ENCODE measurements at regions not wholly inside any gene's neighbourhood (a gene's known extent, or its start where the extent isn't known, plus 50 kb on each side); places are given as distances from the start of the nearest gene placed in this dataset.

GRCh38 chrX:22758807-22759481 lies 240.8 kb upstream of the DDX53 start:
- H2BK120ac ChIP-seq (ENCODE audit: low read depth, low read length, poor library complexity, severe bottlenecking) = no peak overlapping the region
- DNase-seq = no peak
- H2BK5ac ChIP-seq (ENCODE audit: insufficient read length, low read length) = no peak overlapping the region
- no peaks in the 10 kb centered on the region for H3K27me3 ChIP-seq (ENCODE audit: insufficient read depth, low read length)
- no peak overlapping the region for H3T11ph ChIP-seq (ENCODE audit: low read length)
- no peak overlapping the region for H3K9ac ChIP-seq (ENCODE audit: extremely low read depth, insufficient read length, low read length)
- no peak overlapping the region for H4K91ac ChIP-seq (ENCODE audit: insufficient read length, low read depth, low read length)
- Mint-ChIP-seq H3K27me3 (ENCODE audit: low read depth) (no peaks in the 10 kb centered on the region), H3K27ac (no peak overlapping the region), H3K36me3 (ENCODE audit: insufficient read depth in 1 of 3, low read depth in 3 of 3) (no peaks in the 10 kb centered on the region; a peak in 1 of 7 replicates), H3K9me3 (peaks cover 0 to 19% of the 10 kb centered on the region in 2 experiments; a peak in 4 of 5 replicates), H3K4me1 (no peaks in the 10 kb centered on the region), H3K4me3 (no peak overlapping the region)
- H3K18ac ChIP-seq (ENCODE audit: insufficient read length, low read depth, low read length) = no peak overlapping the region
- H2BK20ac ChIP-seq (ENCODE audit: low read depth, low read length, poor library complexity, severe bottlenecking) = no peak overlapping the region
- no peaks in the 10 kb centered on the region for H4K20me1 ChIP-seq (ENCODE audit: control insufficient read depth, insufficient read depth, insufficient read length)
- H3K27ac ChIP-seq (ENCODE audit: insufficient read length, low read depth, low read length) = no peak overlapping the region
- TF ChIP-seq CTCF (conservative IDR thresholded peaks at IDR 0.05) = no peak
- no peak overlapping the region for H4K5ac ChIP-seq (ENCODE audit: insufficient read length, low read depth, low read length)
- H3K79me1 ChIP-seq (ENCODE audit: insufficient read depth, low read depth, low read length, poor library complexity, severe bottlenecking) = no peaks in the 10 kb centered on the region
- H3K4ac ChIP-seq (ENCODE audit: low read depth, low read length) = no peak overlapping the region
- no peak overlapping the region for H2BK12ac ChIP-seq (ENCODE audit: insufficient read length, low read depth, low read length)
- no peak overlapping the region for H4K8ac ChIP-seq (replicated peaks; ENCODE audit: insufficient read length, low read depth, low read length)
- H3K4me2 ChIP-seq (ENCODE audit: insufficient read depth, insufficient read length, low read length) = no peak overlapping the region
- H3K79me2 ChIP-seq (ENCODE audit: insufficient read depth, low read length) = no peaks in the 10 kb centered on the region
- no peak overlapping the region for H3K56ac ChIP-seq (ENCODE audit: insufficient read length, low read depth, low read length)
- WGBS (ENCODE audit: extremely low coverage, insufficient read length, low lambda C conversion rate) = no CpG with 5 or more reads among the region's 6 CpGs
- no peaks in the 10 kb centered on the region for H3K23me2 ChIP-seq (ENCODE audit: insufficient read length, low read depth, low read length, poor library complexity, severe bottlenecking)
- H2AK5ac ChIP-seq (ENCODE audit: insufficient read length, low read length) = no peak overlapping the region
- H2AFZ ChIP-seq (ENCODE audit: low read length) = no peak overlapping the region
- H3K23ac ChIP-seq (ENCODE audit: insufficient read length, low read depth, low read length) = no peak overlapping the region
- no peaks in the 10 kb centered on the region for H3K9me3 ChIP-seq (ENCODE audit: control insufficient read depth, low read depth, low read length)
- H3K14ac ChIP-seq (ENCODE audit: insufficient read depth, low read length) = no peak overlapping the region
- no peak overlapping the region for H2BK15ac ChIP-seq (ENCODE audit: low read depth, low read length)
- no peaks in the 10 kb centered on the region for H3K4me1 ChIP-seq (ENCODE audit: insufficient read depth, low read length)
